Stimulated activated CD4-positive, alpha-beta T cell treated with anti-CD3 and anti-CD28 coated beads, Interleukin-12 subunit alpha, Interleukin-12 subunit beta, amount 100 ng/mL, for 4 hours (primary cell): ENCODE measurements at regions not wholly inside any gene's neighbourhood (a gene's known extent, or its start where the extent isn't known, plus 50 kb on each side); places are given as distances from the start of the nearest gene placed in this dataset.

ENCODE experiments used
- DNase-seq: peaks from one replicate; pipeline ENCODE4 v3.0.0-alpha.2; 2020

DNA sequence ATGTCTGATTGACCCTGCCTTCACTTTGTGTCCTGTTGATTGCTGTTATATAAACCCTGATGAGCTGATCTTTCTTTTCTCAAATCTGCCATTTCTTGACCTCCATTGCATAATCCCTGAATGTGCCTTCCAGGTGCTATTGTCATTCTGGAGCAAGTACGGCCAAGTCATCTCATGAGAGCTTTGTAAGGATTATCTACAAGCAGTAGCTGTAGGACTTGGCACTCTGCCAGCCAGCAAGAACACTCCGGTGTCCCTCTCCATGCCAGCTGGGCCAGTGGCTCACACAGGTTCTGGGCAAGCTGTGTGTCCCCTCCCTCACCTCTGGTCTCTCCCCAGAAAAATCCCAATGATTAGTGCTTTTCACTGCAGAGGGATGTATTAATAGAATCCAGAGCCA, 348.1 kb downstream of the FOXO1 start:
- no peak for DNase-seq

- DNase-seq: no peak
Observed at GRCh38 chr13:40319699-40320579, 346.5 kb downstream of the FOXO1 start.

DNA sequence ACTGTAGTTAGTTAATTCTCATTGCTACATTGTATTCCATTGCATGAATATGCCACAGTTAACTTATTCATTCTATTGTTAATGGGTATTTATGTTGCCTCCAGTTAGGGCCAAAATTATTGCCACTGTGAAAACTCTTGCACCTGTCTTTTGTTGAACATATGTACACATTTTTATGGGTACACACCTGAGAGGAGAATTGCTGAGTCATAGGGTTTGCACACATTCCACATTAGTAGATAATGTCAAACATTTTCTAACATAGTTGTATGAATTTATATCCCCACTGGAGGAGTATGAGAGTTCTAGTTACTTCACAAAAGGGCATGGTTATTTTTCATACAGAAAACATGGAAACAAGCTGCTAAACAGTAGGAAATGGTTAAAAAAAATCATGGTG, 338.4 kb downstream of the FOXO1 start:
- DNase-seq: no peak

DNA sequence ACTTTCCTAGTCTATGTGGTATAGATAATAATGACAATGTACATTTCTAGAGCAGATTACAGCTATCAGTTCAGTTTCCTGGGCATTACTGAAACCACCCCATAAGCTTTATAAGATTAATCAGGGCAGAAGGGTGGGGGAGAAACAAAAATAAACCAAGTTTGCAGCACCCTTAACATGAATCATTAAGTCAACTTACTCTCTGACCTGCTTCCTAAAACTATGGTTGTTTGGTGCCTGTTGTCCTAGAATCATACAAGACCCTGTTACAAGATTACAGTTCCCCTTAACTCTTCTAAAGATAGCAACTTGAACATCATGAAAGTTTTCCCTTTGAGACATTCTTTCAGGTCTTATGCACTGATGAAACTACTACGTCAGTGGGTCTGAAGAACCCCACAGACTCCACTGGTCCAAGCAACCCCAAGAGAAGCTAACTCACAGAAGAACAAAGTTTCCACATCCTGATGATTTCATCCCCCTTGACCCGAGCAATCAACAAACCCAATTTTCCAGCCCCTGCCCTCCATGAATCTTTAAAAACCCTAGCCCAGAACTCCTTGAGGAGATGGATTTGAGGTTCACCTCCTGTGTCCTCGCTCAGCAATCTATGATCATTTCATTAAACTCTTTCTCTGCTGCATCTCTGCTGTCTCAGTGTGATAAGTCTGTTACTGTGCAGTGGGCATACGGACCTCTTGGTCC, 336.5 kb downstream of the FOXO1 start:
- no peak for DNase-seq

GRCh38 chr13:40330950-40331349, 335.5 kb downstream of the FOXO1 start:
- no peak for DNase-seq

GRCh38 chr13:40331802-40332201, 334.6 kb downstream of the FOXO1 start:
- DNase-seq: no peak

GRCh38 chr13:40333226-40333625, 333.2 kb downstream of the FOXO1 start:
- DNase-seq: no peak

GRCh38 chr13:40334031-40334430, 332.4 kb downstream of the FOXO1 start:
- DNase-seq: no peak

DNA sequence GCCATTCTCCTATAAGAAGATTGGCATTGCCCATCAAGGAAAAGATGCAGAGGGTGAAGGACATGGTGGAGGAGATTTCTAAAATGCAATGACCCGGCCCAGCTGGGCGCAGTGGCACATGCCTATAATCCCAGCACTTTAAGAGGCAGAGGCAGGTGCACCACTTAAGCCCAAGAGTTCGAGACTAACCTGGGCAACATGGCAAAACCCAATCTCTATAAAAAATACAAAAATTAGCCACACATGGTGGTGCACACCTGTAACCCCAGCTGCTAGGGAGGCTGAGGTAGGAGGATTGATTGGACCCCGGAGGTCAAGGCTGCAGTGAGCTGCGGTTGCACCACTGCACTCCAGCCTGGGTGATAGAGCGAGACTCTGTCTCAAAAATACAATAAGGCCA, 331.8 kb downstream of the FOXO1 start:
- DNase-seq: no peak

GRCh38 chr13:40336228-40337221, 329.9 kb downstream of the FOXO1 start:
- no peak for DNase-seq

GRCh38 chr13:40337651-40338050, 328.8 kb downstream of the FOXO1 start:
- DNase-seq: no peak

- DNase-seq: no peak
Observed at GRCh38 chr13:40338217-40338616, 328.2 kb downstream of the FOXO1 start.

- DNase-seq: no peak
Observed at GRCh38 chr13:40340368-40341095, 325.9 kb downstream of the FOXO1 start.

DNA sequence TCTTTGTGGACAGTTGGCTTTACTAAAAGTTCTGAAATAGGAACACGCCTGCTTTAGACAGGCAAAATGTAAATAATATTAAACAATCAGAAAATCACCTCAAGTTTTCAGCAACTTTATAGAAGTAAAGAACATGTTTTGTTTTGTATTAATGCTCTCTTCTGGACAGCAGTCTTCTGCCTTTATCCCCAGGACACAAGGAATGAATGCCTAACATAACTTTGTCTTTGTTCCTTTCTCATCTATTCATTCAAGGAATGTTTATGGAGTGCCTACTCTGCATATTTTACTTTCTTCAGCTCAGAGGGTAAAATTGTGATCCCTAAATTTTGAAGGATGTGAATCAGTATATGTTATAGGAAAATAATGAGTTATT, 325.4 kb downstream of the FOXO1 start:
- DNase-seq: no peak

GRCh38 chr13:40341501-40341900, 324.9 kb downstream of the FOXO1 start:
- DNase-seq: no peak

DNA sequence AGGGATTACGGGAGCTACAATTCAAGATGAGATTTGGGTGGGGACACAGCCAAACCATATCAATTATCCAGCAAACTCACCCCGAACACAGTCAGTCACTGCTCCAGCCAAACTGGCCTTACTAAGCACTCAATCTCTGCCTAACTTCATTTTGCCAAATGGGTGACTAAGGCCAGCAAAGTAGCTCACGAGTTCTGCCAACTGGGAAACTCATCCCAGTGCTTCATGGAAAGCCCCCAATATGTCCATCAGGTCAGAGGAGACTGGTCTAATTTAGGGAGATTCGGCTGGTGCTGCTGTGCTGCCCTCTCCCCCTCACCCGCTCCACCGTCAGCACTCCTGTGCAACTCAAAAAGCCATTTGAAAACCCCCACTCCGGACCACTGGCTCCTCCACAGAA, 324.0 kb downstream of the FOXO1 start:
- no peak for DNase-seq

DNA sequence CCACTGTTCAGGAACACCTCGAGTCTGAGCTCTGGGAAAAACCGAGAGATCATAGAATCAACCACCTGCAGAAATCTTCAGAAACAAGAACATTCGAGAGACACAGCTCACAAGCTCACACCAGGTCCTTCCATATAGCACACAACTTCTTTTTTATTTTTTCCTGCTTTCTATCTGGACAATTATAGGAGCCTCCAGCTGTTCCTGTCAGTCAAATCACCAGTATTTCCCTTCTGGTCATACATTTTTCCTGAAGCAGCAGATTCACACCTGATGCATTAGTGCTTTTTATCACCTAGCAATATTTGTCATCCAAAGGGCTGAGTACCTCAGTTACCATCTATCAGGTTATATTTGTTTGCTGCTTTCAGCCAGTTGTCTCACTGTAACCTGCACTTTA, 323.5 kb downstream of the FOXO1 start:
- no peak for DNase-seq

GRCh38 chr13:40343550-40344269, 322.7 kb downstream of the FOXO1 start:
- no peak for DNase-seq

DNA sequence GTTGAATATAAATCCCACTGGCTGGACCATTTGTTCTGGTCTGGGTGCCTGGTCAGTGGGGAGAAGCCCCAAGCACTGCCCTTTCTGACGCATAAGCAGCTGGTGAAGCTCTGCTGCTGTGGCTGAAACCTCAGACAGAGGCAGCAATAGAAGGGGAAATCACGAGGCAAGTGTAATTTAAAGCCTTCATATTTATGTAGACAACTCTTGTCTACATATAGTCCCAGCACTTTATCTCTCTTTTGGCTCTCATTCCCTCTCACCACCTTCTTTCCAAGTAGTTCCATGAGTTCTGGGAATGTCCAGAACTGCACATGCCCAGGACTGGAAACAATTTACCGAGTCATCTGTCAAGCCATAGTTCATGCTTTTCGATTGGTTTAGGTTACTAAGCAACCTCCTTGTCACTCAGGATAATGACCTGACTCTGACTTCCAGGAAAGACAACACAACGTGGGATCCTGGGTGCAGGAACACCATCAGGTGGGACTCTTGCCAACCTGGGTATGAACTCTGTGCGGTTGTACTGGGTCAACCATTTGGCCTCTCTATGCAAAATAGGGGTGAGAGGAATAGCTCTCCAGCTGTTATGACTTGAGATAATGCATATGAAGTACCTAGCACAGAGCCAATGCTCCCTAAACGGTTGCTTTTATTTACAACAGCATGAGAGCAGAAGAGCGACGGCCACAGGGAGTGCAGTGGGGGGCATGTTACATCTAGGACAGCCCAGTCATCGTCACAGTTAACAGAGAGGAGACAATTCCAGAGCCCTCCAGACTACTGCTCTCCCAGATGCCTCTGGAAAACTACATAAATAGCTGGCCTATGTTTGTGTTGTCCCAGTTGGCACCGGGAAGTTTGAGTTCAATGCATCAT, 321.9 kb downstream of the FOXO1 start:
- no peak for DNase-seq

- DNase-seq: no peak
Observed at GRCh38 chr13:40345149-40345514, 321.3 kb downstream of the FOXO1 start.
